Endothelial cell of umbilical vein (primary cell): ENCODE measurements at regions not wholly inside any gene's neighbourhood (a gene's known extent, or its start where the extent isn't known, plus 50 kb on each side); places are given as distances from the start of the nearest gene placed in this dataset.
A peak's percentile ranks its signal among the peaks of the same experiment; 100 is the strongest.

Source experiments
- BruUV-seq: library from RNA; stranded (reverse); fragments of 400-500 nt; replicated peaks from 2 replicates; lab custom pipeline; 2021; lab: Mats Ljungman, UMichigan
- CTCF ChIA-PET: fragments of 300-600, 350-600 bp; sonication (Branson Sonifier 250); formaldehyde crosslinking; loops from one replicate; lab custom pipeline; 2021; ENCODE audit warnings: antibody characterized with exemption, inconsistent platforms; lab: Charles Lee
- POLR2A ChIA-PET: fragments of 300-600, 350-600 bp; sonication (Branson Sonifier 250); formaldehyde crosslinking; loops from one replicate; lab custom pipeline; 2021; ENCODE audit warnings: antibody characterized with exemption, inconsistent platforms; lab: Charles Lee
- DNase-seq: peaks from one replicate; pipeline ENCODE4 v3.0.0-alpha.2; 2011; ENCODE audit warnings: low read depth, low spot score
- FAIRE-seq: peaks from 2 replicates; lab custom pipeline; 2011; peaks lifted over from hg19 to GRCh38; lab: Jason Lieb, UNC
- H2AFZ ChIP-seq: 2 replicates; pipeline ENCODE4 v1.6.0; 2012; ENCODE audit warnings: low read depth, low read length, control low read depth, inconsistent platforms
- H3K27ac ChIP-seq: 2 replicates; pipeline ENCODE4 v1.5.1; 2011; ENCODE audit warnings: low read depth, mild to moderate bottlenecking, control low read depth, low read length, moderate library complexity; ENCODE audit not compliant: insufficient read depth
- H3K27me3 ChIP-seq, 2 experiments: 2 replicates each; pipeline versions ENCODE4 v1.6.0 to v1.6.1; 2011; ENCODE audit warnings: low read length in 2 of 2, mixed read lengths in 1 of 2; ENCODE audit not compliant: control insufficient read depth in 2 of 2, insufficient read depth in 2 of 2
- H3K36me3 ChIP-seq, 2 experiments: 2 replicates in 1 of 2; 3 replicates in 1 of 2; pipeline ENCODE4 v1.5.1; 2011; ENCODE audit warnings: low read length in 2 of 2, mild to moderate bottlenecking in 1 of 2, moderate library complexity in 1 of 2; ENCODE audit not compliant: control insufficient read depth in 2 of 2, insufficient read depth in 2 of 2; ENCODE audit errors: extremely low read depth in 1 of 2
- H3K4me1 ChIP-seq: 3 replicates; pipeline ENCODE4 v1.5.1; 2011; ENCODE audit warnings: mild to moderate bottlenecking, low read length; ENCODE audit not compliant: control insufficient read depth, insufficient read depth; ENCODE audit errors: extremely low read depth
- H3K4me2 ChIP-seq: 2 replicates; pipeline ENCODE4 v1.6.1; 2011; ENCODE audit warnings: low read length, control low read depth, mixed read lengths; ENCODE audit not compliant: insufficient read depth
- H3K4me3 ChIP-seq, 3 experiments: fragments of 200-600 bp in 1 of 3; sonication (generic), shearing (Covaris generic) in 1 of 3; replicated peaks in 1 of 3; 2 replicates each; pipeline ENCODE4 v1.5.1; 2011 to 2016; ENCODE audit warnings: control low read depth in 3 of 3, low read length in 3 of 3, mild to moderate bottlenecking in 2 of 3, inconsistent platforms in 1 of 3, low read depth in 1 of 3, moderate library complexity in 1 of 3; ENCODE audit not compliant: insufficient read depth in 1 of 3
- H3K79me2 ChIP-seq: 2 replicates; pipeline ENCODE4 v1.6.0; 2012; ENCODE audit warnings: low read length, inconsistent platforms; ENCODE audit not compliant: control insufficient read depth, insufficient read depth
- H3K9ac ChIP-seq: replicated peaks from 2 replicates; pipeline ENCODE3; 2011; ENCODE audit warnings: low read length, control low read depth; ENCODE audit not compliant: insufficient read depth; ENCODE audit errors: extremely low read depth
- H3K9me1 ChIP-seq: replicated peaks from 3 replicates; pipeline ENCODE4 v1.6.0; 2011; ENCODE audit warnings: mild to moderate bottlenecking, low read length; ENCODE audit not compliant: control insufficient read depth, insufficient read depth; ENCODE audit errors: extremely low read depth
- H3K9me3 ChIP-seq: replicated peaks from 2 replicates; pipeline ENCODE4 v1.5.1; 2012; ENCODE audit warnings: low read length, inconsistent platforms; ENCODE audit not compliant: control insufficient read depth, insufficient read depth
- H4K20me1 ChIP-seq: replicated peaks from 2 replicates; pipeline ENCODE3; 2011; ENCODE audit warnings: mild to moderate bottlenecking, low read length; ENCODE audit not compliant: control insufficient read depth, insufficient read depth; ENCODE audit errors: extremely low read depth
- EZH2 ChIP-seq: IDR thresholded peaks from 2 replicates; pipeline ENCODE4 v1.6.1; 2012; ENCODE audit warnings: borderline replicate concordance, low read depth, mild to moderate bottlenecking, moderate library complexity, low read length, inconsistent platforms; ENCODE audit not compliant: severe bottlenecking
- FOS ChIP-seq: IDR thresholded peaks from 2 replicates; pipeline ENCODE4 v1.6.1; 2011; ENCODE audit warnings: mild to moderate bottlenecking, low read length, moderate library complexity, borderline replicate concordance; ENCODE audit not compliant: insufficient read depth
- GATA2 ChIP-seq: IDR thresholded peaks from 2 replicates; pipeline ENCODE4 v1.7.0; 2011; ENCODE audit warnings: low read depth, mild to moderate bottlenecking, moderate library complexity, mixed read lengths, low read length; ENCODE audit not compliant: insufficient read length, insufficient read depth
- JUN ChIP-seq: IDR thresholded peaks from 2 replicates; pipeline ENCODE4 v1.6.1; 2011; ENCODE audit warnings: borderline replicate concordance, low read depth; ENCODE audit not compliant: insufficient read length, insufficient read depth
- MYC ChIP-seq: IDR thresholded peaks from one replicate; pipeline ENCODE4 v1.6.1; 2011; ENCODE audit warnings: mild to moderate bottlenecking, low read depth, low read length
- POLR2A ChIP-seq: IDR thresholded peaks from 2 replicates; pipeline ENCODE4 v1.6.1; 2012; ENCODE audit warnings: low read depth, mild to moderate bottlenecking, control low read depth, low read length
- POLR2AphosphoS5 ChIP-seq: IDR thresholded peaks from 2 replicates; pipeline ENCODE4 v1.6.1; 2012; ENCODE audit warnings: low read depth, mild to moderate bottlenecking, control low read depth, low read length, moderate library complexity; ENCODE audit not compliant: insufficient read depth
- dilution Hi-C: fragments of 300-500 bp; cut with MboI; formaldehyde crosslinking; loops from one replicate; pipeline ENCODE4 v1.15.0; 2019; ENCODE audit warnings: low sequenced_read_pairs; ENCODE audit not compliant: extremely low pct_ligation_motif_present
- intact Hi-C: fragments of 100-400 bp; cut with micrococcal nuclease; formaldehyde crosslinking; loops from one replicate; pipeline ENCODE4 v1.10.0; 2022
- TF ChIP-seq, protein P1 (sequence below), 2 donors: IDR thresholded peaks; 1 replicate in 1 of 2; 2 replicates in 1 of 2; pipeline ENCODE4 v1.5.1; 2011; ENCODE audit warnings: low read length in 2 of 2, mild to moderate bottlenecking in 2 of 2, moderate library complexity in 2 of 2, control low read depth in 1 of 2, inconsistent platforms in 1 of 2, low read depth in 1 of 2; ENCODE audit not compliant: insufficient read depth in 1 of 2; ENCODE audit errors: extremely low read depth in 1 of 2
- TF ChIP-seq, protein P2 (sequence below): IDR thresholded peaks from 2 replicates; pipeline ENCODE4 v1.6.1; 2011; ENCODE audit not compliant: insufficient read depth, insufficient read length

DNA sequence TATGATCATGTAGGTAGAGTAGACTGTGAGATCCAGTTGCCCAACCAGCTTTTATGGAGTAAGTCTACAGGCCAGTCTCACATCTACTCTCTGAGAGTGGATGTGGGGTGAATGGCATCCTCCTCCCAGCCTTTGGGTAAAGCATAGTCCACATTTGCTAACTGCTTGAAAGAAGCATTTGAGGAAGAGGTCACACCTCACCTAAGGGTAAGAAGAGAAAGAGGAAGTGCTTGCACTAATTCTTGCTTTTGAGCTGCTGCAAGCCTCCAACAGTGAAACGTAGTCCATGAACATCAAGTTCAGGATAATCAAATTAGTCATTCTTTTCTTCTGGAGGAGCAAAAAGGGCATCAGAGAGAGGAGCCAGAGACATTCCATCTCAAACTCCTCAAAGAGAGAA is 93.9 kb upstream of the AGR3 start:
- peaks cover 22% of the 10 kb centered on the region for H3K4me1 ChIP-seq
- H3K4me3 ChIP-seq, result no peak overlapping the region
- no TSS peak for BruUV-seq
- H3K9me1 ChIP-seq, result no peaks in the 10 kb centered on the region
- no peaks in the 10 kb centered on the region for H3K36me3 ChIP-seq
- H2AFZ ChIP-seq, result no peak overlapping the region
- H3K9ac ChIP-seq, result no peak overlapping the region
- ChIA-PET POLR2A (no interaction called here), CTCF (interaction anchor here (1.7 kb wide), 1 partner anchor 325 kb away, joined by 5 read pairs; no protein-coding TSS in a partner anchor)
- H3K27ac ChIP-seq, result no peak overlapping the region
- no peaks in the 10 kb centered on the region for H3K79me2 ChIP-seq
- no peak for DNase-seq
- no peak for FAIRE-seq
- no peaks in the 10 kb centered on the region for H3K27me3 ChIP-seq
- intact Hi-C loops, result no loop called here
- no peak overlapping the region for H3K4me2 ChIP-seq
- no peaks in the 10 kb centered on the region for H3K9me3 ChIP-seq
- H4K20me1 ChIP-seq, result no peaks in the 10 kb centered on the region
- no peak for TF ChIP-seq EZH2
- TF ChIP-seq, protein P1, sequence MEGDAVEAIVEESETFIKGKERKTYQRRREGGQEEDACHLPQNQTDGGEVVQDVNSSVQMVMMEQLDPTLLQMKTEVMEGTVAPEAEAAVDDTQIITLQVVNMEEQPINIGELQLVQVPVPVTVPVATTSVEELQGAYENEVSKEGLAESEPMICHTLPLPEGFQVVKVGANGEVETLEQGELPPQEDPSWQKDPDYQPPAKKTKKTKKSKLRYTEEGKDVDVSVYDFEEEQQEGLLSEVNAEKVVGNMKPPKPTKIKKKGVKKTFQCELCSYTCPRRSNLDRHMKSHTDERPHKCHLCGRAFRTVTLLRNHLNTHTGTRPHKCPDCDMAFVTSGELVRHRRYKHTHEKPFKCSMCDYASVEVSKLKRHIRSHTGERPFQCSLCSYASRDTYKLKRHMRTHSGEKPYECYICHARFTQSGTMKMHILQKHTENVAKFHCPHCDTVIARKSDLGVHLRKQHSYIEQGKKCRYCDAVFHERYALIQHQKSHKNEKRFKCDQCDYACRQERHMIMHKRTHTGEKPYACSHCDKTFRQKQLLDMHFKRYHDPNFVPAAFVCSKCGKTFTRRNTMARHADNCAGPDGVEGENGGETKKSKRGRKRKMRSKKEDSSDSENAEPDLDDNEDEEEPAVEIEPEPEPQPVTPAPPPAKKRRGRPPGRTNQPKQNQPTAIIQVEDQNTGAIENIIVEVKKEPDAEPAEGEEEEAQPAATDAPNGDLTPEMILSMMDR (IDR thresholded peaks at IDR 0.05; ENCODE audit: extremely low read depth in 1 of 2, insufficient read depth in 1 of 2, low read depth in 1 of 2, low read length in 2 of 2), result no peak
- dilution Hi-C loops, result no loop called here

DNA sequence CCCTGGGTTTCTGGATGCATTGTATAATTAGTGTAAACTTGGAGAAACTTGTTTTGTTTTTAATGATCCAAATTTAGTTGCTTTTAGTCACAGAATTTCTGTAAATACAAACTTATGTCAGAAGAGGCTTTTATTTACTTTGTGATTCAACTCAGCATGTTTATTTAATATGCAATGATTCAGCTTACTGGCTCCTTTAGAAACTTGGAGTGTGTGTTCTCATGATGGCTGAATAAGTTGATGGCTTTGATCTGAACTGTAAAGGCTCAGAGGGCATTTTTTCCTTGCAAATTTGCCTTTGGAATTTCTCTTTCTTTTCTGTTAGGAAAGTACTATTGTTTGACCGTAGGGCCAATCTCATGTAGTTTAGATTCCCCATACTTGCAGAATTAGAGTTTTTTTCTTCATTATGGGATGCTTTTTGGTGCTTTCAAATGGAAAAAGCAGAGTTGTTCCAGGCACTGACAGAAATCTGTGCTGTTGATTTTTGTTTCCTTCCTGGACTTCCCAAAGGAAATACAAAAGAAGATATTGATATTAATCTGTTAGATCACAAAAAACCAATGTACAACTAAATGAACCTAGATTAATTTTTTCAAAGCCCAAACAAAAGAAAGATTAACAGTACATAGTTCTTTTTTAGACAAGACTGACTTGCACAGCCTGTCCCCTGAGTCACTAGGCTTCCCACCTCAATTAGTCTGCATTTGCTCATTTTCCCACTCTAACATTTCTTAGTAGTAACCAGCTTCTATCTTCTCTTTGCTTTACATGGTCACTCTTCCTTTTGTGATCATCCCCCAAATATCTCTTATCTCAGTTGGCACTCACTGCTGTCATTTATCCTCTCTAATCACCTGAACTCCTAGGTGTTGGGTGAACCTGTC is 96.8 kb upstream of the AGR3 start:
- Histone ChIP-seq H3K9ac (peak overlapping the region; percentile 28), H3K27me3 (no peaks in the 10 kb centered on the region), H3K4me1 (peaks cover 26% of the 10 kb centered on the region), H3K36me3 (no peaks in the 10 kb centered on the region), H3K27ac (peak overlapping the region; percentile 61), H3K9me3 (no peaks in the 10 kb centered on the region), H3K4me2 (peak overlapping the region; percentile 84), H3K79me2 (no peaks in the 10 kb centered on the region), H2AFZ (peak overlapping the region; percentile 32), H3K9me1 (no peaks in the 10 kb centered on the region), H3K4me3 (no peak overlapping the region), H4K20me1 (no peaks in the 10 kb centered on the region)
- FAIRE-seq (peak; percentile 18), DNase-seq (peak; percentile 65)
- ChIA-PET CTCF (interaction anchor here (0.7 to 8.5 kb wide), 11 partner anchors 30 to 323 kb away, joined by 3 to 291 read pairs (median 4); no protein-coding TSS in a partner anchor), POLR2A (interaction anchor here (0.5 kb wide), 1 partner anchor 319 kb away, joined by 8 read pairs; no protein-coding TSS in a partner anchor)
- intact Hi-C loops, result loop anchor here (2.0 kb wide), 1 partner anchor 38 kb away; no protein-coding TSS in a partner anchor
- TF ChIP-seq MYC, result no peak
- TF ChIP-seq, protein P1 (IDR thresholded peaks at IDR 0.05; ENCODE audit: extremely low read depth in 1 of 2, insufficient read depth in 1 of 2, low read depth in 1 of 2, low read length in 2 of 2), result no peak
- peak; percentile 66 for TF ChIP-seq GATA2
- no peak for TF ChIP-seq EZH2
- peak; percentile 48 for TF ChIP-seq JUN
- no peak for TF ChIP-seq POLR2AphosphoS5
- TF ChIP-seq FOS, result peak; percentile 79
- TF ChIP-seq, protein P2, sequence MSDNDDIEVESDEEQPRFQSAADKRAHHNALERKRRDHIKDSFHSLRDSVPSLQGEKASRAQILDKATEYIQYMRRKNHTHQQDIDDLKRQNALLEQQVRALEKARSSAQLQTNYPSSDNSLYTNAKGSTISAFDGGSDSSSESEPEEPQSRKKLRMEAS, result no peak
- no peak for TF ChIP-seq POLR2A
- dilution Hi-C loops, result no loop called here
- no TSS peak for BruUV-seq
